ENCODE measurements at regions not wholly inside any gene's neighbourhood (a gene's known extent, or its start where the extent isn't known, plus 50 kb on each side); places are given as distances from the start of the nearest gene placed in this dataset.

DNA sequence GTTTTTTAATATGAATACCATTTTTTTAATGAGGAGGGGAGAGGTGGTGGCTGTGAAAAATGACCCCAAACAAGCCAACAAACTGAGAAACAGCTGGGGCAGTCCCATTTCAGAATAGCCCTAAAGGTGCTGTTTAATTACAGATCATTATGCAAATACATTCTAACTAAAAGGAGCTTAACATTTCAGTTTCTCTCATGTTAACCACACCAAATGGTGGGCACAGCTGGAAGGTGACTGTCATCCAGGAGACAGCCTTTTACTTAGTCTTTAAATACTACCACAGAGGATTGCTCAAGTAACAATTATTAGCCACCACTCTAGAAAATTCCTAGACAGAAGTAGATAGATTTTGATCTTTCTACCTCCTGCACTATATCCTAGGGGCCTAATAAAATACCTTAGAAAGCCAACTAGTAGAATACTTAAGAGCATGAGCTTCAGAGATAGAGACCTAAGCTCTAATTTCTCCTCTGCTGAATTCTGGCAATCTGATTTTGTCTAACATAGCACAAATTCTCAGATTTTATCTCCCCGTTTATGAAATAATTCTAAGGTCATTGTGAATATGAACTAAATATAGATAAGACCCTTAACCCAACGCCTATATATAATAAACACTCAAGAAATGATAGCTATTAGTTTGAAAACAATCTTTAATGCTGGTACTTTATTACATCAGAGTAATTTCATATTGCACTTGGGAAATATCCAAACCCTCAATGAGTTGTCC, 615.1 kb upstream of the NRSN1 start:
- no peaks in the 10 kb centered on the region for H3K36me3 Mint-ChIP-seq (ENCODE audit: unreplicated experiment)
- no peak for TF ChIP-seq CTCF (IDR thresholded peaks at IDR 0.05; ENCODE audit: partially characterized antibody, unreplicated experiment)
- H3K4me3 Mint-ChIP-seq (ENCODE audit: unreplicated experiment) = no peak overlapping the region
- peaks cover 6% of the 10 kb centered on the region for H3K4me1 Mint-ChIP-seq (ENCODE audit: low read depth, unreplicated experiment)
- DNase-seq = no peak
- H3K27ac Mint-ChIP-seq (ENCODE audit: unreplicated experiment) = no peak overlapping the region
- H3K27me3 Mint-ChIP-seq (ENCODE audit: unreplicated experiment) = peaks cover 1% of the 10 kb centered on the region
- no peaks in the 10 kb centered on the region for H3K9me3 Mint-ChIP-seq (ENCODE audit: unreplicated experiment)

DNA sequence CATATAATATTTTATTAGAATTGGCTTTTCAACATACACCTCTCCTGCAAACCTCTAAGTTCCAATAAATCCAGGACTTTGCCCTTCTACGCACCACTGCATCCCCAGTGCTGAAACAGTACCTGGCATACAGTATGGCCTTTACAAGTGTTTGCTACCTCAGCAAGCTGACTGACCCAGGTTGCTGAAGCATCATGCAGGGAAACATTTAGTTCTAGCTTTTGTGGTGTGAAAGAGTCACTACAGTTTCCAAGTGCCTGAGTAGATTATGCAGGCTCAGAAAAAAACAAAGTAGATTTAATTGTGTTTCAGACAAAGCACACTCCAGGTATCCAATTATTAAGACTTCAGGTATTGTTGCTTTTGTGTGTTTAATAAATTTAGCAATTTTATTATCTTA, 614.2 kb upstream of the NRSN1 start:
- Mint-ChIP-seq H3K4me3 (ENCODE audit: unreplicated experiment) (no peak overlapping the region), H3K9me3 (ENCODE audit: unreplicated experiment) (no peaks in the 10 kb centered on the region), H3K36me3 (ENCODE audit: unreplicated experiment) (no peaks in the 10 kb centered on the region), H3K4me1 (ENCODE audit: low read depth, unreplicated experiment) (peaks cover 6% of the 10 kb centered on the region), H3K27ac (ENCODE audit: unreplicated experiment) (no peak overlapping the region), H3K27me3 (ENCODE audit: unreplicated experiment) (peaks cover 1% of the 10 kb centered on the region)
- TF ChIP-seq CTCF (IDR thresholded peaks at IDR 0.05; ENCODE audit: partially characterized antibody, unreplicated experiment) = no peak
- no peak for DNase-seq

DNA sequence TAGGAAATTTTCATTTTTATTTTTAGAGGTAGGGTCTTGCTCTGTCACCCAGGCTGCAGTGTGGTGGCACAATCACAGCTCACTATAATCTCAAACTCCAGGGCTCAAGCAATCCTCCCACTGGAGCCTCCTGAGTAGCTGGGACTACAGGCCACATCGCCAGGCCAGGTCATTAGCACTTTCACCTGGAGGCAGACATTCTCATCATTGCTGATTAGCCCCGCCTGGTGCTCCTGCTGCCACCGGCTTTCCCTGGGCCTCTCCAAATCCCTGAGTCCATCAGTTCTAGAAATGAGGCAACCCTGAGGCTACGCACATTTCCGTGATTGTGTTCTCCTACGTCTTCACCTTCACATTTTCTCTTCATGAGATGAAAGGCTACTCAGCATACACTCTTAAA, 607.7 kb upstream of the NRSN1 start:
- no peak for DNase-seq
- Mint-ChIP-seq H3K27me3 (ENCODE audit: unreplicated experiment) (peaks cover 6% of the 10 kb centered on the region), H3K27ac (ENCODE audit: unreplicated experiment) (no peak overlapping the region), H3K4me3 (ENCODE audit: unreplicated experiment) (no peak overlapping the region), H3K4me1 (ENCODE audit: low read depth, unreplicated experiment) (peaks cover 9% of the 10 kb centered on the region), H3K36me3 (ENCODE audit: unreplicated experiment) (no peaks in the 10 kb centered on the region), H3K9me3 (ENCODE audit: unreplicated experiment) (peaks cover 4% of the 10 kb centered on the region)
- no peak for TF ChIP-seq CTCF (IDR thresholded peaks at IDR 0.05; ENCODE audit: partially characterized antibody, unreplicated experiment)

DNA sequence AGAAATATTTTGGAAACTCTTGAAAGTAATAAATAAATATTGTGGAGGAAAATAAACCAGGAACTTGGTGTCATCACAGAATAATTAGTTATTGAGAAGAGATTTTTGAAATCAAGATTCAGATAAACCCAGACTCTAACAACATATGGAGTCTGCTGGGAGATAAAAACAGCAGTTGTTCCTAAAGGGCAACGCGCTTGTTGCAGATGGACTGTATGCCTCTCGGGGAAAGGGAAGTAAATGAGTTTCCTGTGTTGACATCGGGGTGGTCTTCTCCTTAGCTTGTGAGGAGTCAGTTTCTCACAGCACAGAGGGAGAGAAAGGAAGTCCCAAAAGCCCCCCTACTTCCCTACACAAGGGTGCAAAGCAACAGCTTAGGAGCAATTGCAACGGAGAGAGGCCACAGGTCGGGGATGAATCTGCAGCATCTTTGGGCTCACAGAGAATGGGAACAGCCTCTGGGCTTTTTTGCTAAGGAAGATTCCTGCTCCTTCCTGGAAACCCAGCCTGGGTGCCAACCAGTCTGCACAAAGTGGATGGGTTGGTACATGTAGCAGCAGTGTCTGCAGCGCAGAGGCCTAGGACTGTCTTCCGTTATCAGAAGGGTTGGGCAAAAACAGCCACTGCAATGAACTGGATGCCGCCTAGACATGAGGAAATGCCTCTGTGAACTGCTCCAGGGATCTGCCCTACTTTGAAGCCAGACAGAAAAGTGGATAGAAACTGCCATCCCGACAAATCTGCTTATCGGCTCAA, 603.0 kb upstream of the NRSN1 start:
- H3K36me3 Mint-ChIP-seq (ENCODE audit: unreplicated experiment) = peaks cover 5% of the 10 kb centered on the region
- peak overlapping the region; percentile 92 for H3K4me3 Mint-ChIP-seq (ENCODE audit: unreplicated experiment)
- peak; percentile 48 for DNase-seq
- H3K4me1 Mint-ChIP-seq (ENCODE audit: low read depth, unreplicated experiment) = peaks cover 32% of the 10 kb centered on the region
- peaks cover 9% of the 10 kb centered on the region for H3K9me3 Mint-ChIP-seq (ENCODE audit: unreplicated experiment)
- H3K27me3 Mint-ChIP-seq (ENCODE audit: unreplicated experiment) = peaks cover 6% of the 10 kb centered on the region
- H3K27ac Mint-ChIP-seq (ENCODE audit: unreplicated experiment) = peak overlapping the region; percentile 99
- no peak for TF ChIP-seq CTCF (IDR thresholded peaks at IDR 0.05; ENCODE audit: partially characterized antibody, unreplicated experiment)

- DNase-seq = no peak
- H3K4me3 Mint-ChIP-seq (ENCODE audit: unreplicated experiment) = peak overlapping the region; percentile 92
- no peak for TF ChIP-seq CTCF (IDR thresholded peaks at IDR 0.05; ENCODE audit: partially characterized antibody, unreplicated experiment)
Observed at GRCh38 chr6:23523771-23524170, 602.2 kb upstream of the NRSN1 start.

More at GRCh38 chr6:23523771-23524170, 602.2 kb upstream of the NRSN1 start:
- Mint-ChIP-seq H3K27ac (ENCODE audit: unreplicated experiment) (peak overlapping the region; percentile 99), H3K36me3 (ENCODE audit: unreplicated experiment) (peaks cover 6% of the 10 kb centered on the region), H3K9me3 (ENCODE audit: unreplicated experiment) (peaks cover 9% of the 10 kb centered on the region), H3K4me1 (ENCODE audit: low read depth, unreplicated experiment) (peaks cover 32% of the 10 kb centered on the region), H3K27me3 (ENCODE audit: unreplicated experiment) (peaks cover 6% of the 10 kb centered on the region)
